ENCODE measurements at regions not wholly inside any gene's neighbourhood (a gene's known extent, or its start where the extent isn't known, plus 50 kb on each side); places are given as distances from the start of the nearest gene placed in this dataset.

- intact Hi-C loops (cut with micrococcal nuclease; ENCODE audit: unreplicated experiment) (no loop called here), in situ Hi-C loops (cut with HindIII; ENCODE audit: low pct_unique_long_range_greater_than_20kb, low sequenced_read_pairs) (no loop called here)
- Histone ChIP-seq H3K4me3 (ENCODE audit: low read depth in 2 of 2, low read length in 2 of 2) (no peak overlapping the region), H3K36me3 (ENCODE audit: control insufficient read depth, insufficient read depth, low read length) (no peaks in the 10 kb centered on the region; the same call in 1 of the 2 replicates), H3K27me3 (ENCODE audit: control insufficient read depth, insufficient read depth, low read length) (no peaks in the 10 kb centered on the region), H3K9me3 (ENCODE audit: control insufficient read depth, insufficient read depth, low read depth, low read length) (no peaks in the 10 kb centered on the region), H3K4me1 (ENCODE audit: control insufficient read depth, insufficient read depth, low read length) (no peaks in the 10 kb centered on the region), H3K27ac (ENCODE audit: low read length) (no peak overlapping the region)
- ChIA-PET POLR2A (no interaction called here), CTCF (no interaction called here)
- TF ChIP-seq, protein P1, sequence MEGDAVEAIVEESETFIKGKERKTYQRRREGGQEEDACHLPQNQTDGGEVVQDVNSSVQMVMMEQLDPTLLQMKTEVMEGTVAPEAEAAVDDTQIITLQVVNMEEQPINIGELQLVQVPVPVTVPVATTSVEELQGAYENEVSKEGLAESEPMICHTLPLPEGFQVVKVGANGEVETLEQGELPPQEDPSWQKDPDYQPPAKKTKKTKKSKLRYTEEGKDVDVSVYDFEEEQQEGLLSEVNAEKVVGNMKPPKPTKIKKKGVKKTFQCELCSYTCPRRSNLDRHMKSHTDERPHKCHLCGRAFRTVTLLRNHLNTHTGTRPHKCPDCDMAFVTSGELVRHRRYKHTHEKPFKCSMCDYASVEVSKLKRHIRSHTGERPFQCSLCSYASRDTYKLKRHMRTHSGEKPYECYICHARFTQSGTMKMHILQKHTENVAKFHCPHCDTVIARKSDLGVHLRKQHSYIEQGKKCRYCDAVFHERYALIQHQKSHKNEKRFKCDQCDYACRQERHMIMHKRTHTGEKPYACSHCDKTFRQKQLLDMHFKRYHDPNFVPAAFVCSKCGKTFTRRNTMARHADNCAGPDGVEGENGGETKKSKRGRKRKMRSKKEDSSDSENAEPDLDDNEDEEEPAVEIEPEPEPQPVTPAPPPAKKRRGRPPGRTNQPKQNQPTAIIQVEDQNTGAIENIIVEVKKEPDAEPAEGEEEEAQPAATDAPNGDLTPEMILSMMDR (IDR thresholded peaks at IDR 0.05): no peak
- TF ChIP-seq, protein P2, sequence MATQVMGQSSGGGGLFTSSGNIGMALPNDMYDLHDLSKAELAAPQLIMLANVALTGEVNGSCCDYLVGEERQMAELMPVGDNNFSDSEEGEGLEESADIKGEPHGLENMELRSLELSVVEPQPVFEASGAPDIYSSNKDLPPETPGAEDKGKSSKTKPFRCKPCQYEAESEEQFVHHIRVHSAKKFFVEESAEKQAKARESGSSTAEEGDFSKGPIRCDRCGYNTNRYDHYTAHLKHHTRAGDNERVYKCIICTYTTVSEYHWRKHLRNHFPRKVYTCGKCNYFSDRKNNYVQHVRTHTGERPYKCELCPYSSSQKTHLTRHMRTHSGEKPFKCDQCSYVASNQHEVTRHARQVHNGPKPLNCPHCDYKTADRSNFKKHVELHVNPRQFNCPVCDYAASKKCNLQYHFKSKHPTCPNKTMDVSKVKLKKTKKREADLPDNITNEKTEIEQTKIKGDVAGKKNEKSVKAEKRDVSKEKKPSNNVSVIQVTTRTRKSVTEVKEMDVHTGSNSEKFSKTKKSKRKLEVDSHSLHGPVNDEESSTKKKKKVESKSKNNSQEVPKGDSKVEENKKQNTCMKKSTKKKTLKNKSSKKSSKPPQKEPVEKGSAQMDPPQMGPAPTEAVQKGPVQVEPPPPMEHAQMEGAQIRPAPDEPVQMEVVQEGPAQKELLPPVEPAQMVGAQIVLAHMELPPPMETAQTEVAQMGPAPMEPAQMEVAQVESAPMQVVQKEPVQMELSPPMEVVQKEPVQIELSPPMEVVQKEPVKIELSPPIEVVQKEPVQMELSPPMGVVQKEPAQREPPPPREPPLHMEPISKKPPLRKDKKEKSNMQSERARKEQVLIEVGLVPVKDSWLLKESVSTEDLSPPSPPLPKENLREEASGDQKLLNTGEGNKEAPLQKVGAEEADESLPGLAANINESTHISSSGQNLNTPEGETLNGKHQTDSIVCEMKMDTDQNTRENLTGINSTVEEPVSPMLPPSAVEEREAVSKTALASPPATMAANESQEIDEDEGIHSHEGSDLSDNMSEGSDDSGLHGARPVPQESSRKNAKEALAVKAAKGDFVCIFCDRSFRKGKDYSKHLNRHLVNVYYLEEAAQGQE (IDR thresholded peaks at IDR 0.05; ENCODE audit: insufficient read depth in 1 of 2, low read depth in 2 of 2, low read length in 1 of 2): no peak
- TF ChIP-seq SIN3A (IDR thresholded peaks at IDR 0.05; ENCODE audit: borderline replicate concordance, insufficient read depth, low read depth, low read length) (no peak), POLR2AphosphoS5 (IDR thresholded peaks at IDR 0.05; ENCODE audit: low read depth, low read length) (no peak), TCF7L2 (IDR thresholded peaks at IDR 0.05; ENCODE audit: low read depth, low read length) (no peak)
- ATAC-seq: no peak
- no TSS peak for BruUV-seq (replicated peaks)
- DNase-seq (ENCODE audit: low read depth, low spot score): no peak
These were observed 387.1 kb upstream of the SGCG start for GRCh38 chr13:22793598-22794134.

GRCh38 chr13:22800526-22801401 is 380.0 kb upstream of the SGCG start:
- peaks cover 4% of the 10 kb centered on the region; the same call in 1 of the 2 replicates for H3K27me3 ChIP-seq (ENCODE audit: control insufficient read depth, insufficient read depth, low read length)
- TF ChIP-seq TCF7L2 (IDR thresholded peaks at IDR 0.05; ENCODE audit: low read depth, low read length) (no peak), POLR2AphosphoS5 (IDR thresholded peaks at IDR 0.05; ENCODE audit: low read depth, low read length) (no peak), SIN3A (IDR thresholded peaks at IDR 0.05; ENCODE audit: borderline replicate concordance, insufficient read depth, low read depth, low read length) (no peak)
- TF ChIP-seq, protein P1 (IDR thresholded peaks at IDR 0.05): no peak
- TF ChIP-seq, protein P2 (IDR thresholded peaks at IDR 0.05; ENCODE audit: insufficient read depth in 1 of 2, low read depth in 2 of 2, low read length in 1 of 2): no peak
- in situ Hi-C loops (cut with HindIII; ENCODE audit: low pct_unique_long_range_greater_than_20kb, low sequenced_read_pairs): no loop called here
- no TSS peak for BruUV-seq (replicated peaks)
- no peaks in the 10 kb centered on the region for H3K9me3 ChIP-seq (ENCODE audit: control insufficient read depth, insufficient read depth, low read depth, low read length)
- no peaks in the 10 kb centered on the region; the same call in 1 of the 2 replicates for H3K36me3 ChIP-seq (ENCODE audit: control insufficient read depth, insufficient read depth, low read length)
- no peaks in the 10 kb centered on the region for H3K4me1 ChIP-seq (ENCODE audit: control insufficient read depth, insufficient read depth, low read length)
- no peak overlapping the region for H3K27ac ChIP-seq (ENCODE audit: low read length)
- intact Hi-C loops (cut with micrococcal nuclease; ENCODE audit: unreplicated experiment): loop anchor here (1.0 to 5.0 kb wide), 3 partner anchors 220 to 517 kb away; no protein-coding TSS in a partner anchor
- H3K4me3 ChIP-seq (ENCODE audit: low read depth in 2 of 2, low read length in 2 of 2): no peak overlapping the region
- ChIA-PET CTCF (interaction anchor here (0.6 to 0.8 kb wide), 5 partner anchors 8 to 520 kb away, joined by 3 to 6 read pairs (median 3); no protein-coding TSS in a partner anchor), POLR2A (no interaction called here)
- ATAC-seq: no peak
- no peak for DNase-seq (ENCODE audit: low read depth, low spot score)
